ENCODE measurements at regions not wholly inside any gene's neighbourhood (a gene's known extent, or its start where the extent isn't known, plus 50 kb on each side); places are given as distances from the start of the nearest gene placed in this dataset.

DNA sequence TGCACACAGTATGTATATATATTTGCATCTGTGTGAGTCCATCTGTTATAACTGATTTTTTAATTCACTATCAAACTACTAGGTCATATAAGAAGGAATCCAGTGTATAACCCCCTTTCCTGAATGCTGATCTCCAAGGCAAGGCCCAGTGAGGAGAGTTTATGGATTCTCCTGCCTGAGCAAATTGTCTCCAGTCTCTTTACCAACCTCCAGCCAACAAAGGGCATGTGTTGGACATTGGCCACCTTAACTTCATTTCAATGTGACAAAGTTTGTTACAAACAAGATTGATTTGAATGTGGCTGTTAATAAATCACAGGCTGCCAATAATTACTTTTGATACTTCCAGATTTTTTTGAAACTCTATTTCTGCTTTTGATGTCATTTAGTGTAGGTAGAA, 191.6 kb downstream of the HAO1 start:
- intact Hi-C loops (cut with micrococcal nuclease), result no loop called here
- DNase-seq (no peak), ATAC-seq (ENCODE audit: low read depth) (no peak)
- Histone ChIP-seq H3K4me1 (ENCODE audit: control insufficient read depth in 2 of 2, insufficient read depth in 2 of 2, low read length in 2 of 2) (no peaks in the 10 kb centered on the region), H3K36me3 (replicated peaks in 1 of 2; ENCODE audit: control extremely low read depth in 1 of 2, control insufficient read depth in 1 of 2, extremely low read depth in 1 of 2, insufficient read depth in 2 of 2, low read length in 1 of 2) (no peaks in the 10 kb centered on the region), H3K27ac (ENCODE audit: low read length in 2 of 2) (no peak overlapping the region), H4K20me1 (ENCODE audit: control insufficient read depth, insufficient read depth, low read length, poor library complexity, severe bottlenecking) (no peaks in the 10 kb centered on the region), H2AFZ (ENCODE audit: insufficient read depth, low read depth, low read length, poor library complexity, severe bottlenecking) (no peak overlapping the region), H3K9ac (ENCODE audit: low read length) (no peak overlapping the region), H3K27me3 (replicated peaks in 1 of 4; ENCODE audit: control extremely low read depth in 1 of 4, control insufficient read depth in 3 of 4, insufficient read depth in 4 of 4, low read length in 3 of 4) (no peaks in the 10 kb centered on the region), H3K9me3 (ENCODE audit: control extremely low read depth in 1 of 3, control insufficient read depth in 2 of 3, insufficient read depth in 1 of 3, low read length in 2 of 3) (no peaks in the 10 kb centered on the region), H3K4me2 (replicated peaks; ENCODE audit: low read depth, low read length, poor library complexity, severe bottlenecking) (no peak overlapping the region), H3K79me2 (ENCODE audit: control insufficient read depth, insufficient read depth, low read length) (no peaks in the 10 kb centered on the region), H3K4me3 (ENCODE audit: control extremely low read depth in 1 of 5, extremely low read depth in 1 of 5, insufficient read depth in 1 of 5, low read depth in 2 of 5, low read length in 4 of 5) (no peak overlapping the region)
- no peaks in the 10 kb centered on the region for H3K27me3 Mint-ChIP-seq
- peaks cover 3% of the 10 kb centered on the region for H3K9me3 Mint-ChIP-seq (ENCODE audit: insufficient read depth)
- H3K27ac Mint-ChIP-seq, result no peak overlapping the region
- ChIA-PET CTCF (no interaction called here), POLR2A (no interaction called here)
- no peak overlapping the region for H3K4me3 Mint-ChIP-seq
- no peaks in the 10 kb centered on the region for H3K4me1 Mint-ChIP-seq
- TF ChIP-seq, protein P1, sequence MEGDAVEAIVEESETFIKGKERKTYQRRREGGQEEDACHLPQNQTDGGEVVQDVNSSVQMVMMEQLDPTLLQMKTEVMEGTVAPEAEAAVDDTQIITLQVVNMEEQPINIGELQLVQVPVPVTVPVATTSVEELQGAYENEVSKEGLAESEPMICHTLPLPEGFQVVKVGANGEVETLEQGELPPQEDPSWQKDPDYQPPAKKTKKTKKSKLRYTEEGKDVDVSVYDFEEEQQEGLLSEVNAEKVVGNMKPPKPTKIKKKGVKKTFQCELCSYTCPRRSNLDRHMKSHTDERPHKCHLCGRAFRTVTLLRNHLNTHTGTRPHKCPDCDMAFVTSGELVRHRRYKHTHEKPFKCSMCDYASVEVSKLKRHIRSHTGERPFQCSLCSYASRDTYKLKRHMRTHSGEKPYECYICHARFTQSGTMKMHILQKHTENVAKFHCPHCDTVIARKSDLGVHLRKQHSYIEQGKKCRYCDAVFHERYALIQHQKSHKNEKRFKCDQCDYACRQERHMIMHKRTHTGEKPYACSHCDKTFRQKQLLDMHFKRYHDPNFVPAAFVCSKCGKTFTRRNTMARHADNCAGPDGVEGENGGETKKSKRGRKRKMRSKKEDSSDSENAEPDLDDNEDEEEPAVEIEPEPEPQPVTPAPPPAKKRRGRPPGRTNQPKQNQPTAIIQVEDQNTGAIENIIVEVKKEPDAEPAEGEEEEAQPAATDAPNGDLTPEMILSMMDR (IDR thresholded peaks at IDR 0.05), result no peak

DNA sequence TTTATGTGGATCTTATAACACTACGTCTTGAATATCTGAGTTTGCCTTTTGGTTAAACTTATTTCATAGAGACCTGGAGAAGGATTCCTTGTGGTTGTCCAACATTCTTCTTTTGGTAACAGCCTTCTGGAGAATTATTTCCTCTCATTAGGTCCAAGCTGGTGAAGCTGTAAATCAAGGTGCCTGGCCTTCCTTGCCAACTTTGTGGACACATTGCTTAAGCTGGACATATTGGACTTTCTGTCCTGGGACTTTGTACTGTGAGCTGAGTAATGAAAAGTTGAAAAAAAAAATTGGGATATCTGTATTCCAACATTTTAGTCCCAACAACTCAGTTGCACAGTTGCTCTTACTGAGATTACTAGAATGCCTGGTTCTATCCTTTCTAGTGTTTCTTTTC, 186.2 kb downstream of the HAO1 start:
- Mint-ChIP-seq H3K27me3 (no peaks in the 10 kb centered on the region), H3K4me1 (no peaks in the 10 kb centered on the region), H3K4me3 (no peak overlapping the region), H3K9me3 (ENCODE audit: insufficient read depth) (no peaks in the 10 kb centered on the region), H3K27ac (no peak overlapping the region)
- DNase-seq (no peak), ATAC-seq (ENCODE audit: low read depth) (no peak)
- no peaks in the 10 kb centered on the region for H3K79me2 ChIP-seq (ENCODE audit: control insufficient read depth, insufficient read depth, low read length)
- CTCF ChIA-PET, result no interaction called here
- no peak overlapping the region for H3K27ac ChIP-seq (ENCODE audit: low read length in 2 of 2)
- H3K9ac ChIP-seq (ENCODE audit: low read length), result no peak overlapping the region
- POLR2A ChIA-PET, result no interaction called here
- H3K4me3 ChIP-seq (ENCODE audit: control extremely low read depth in 1 of 5, extremely low read depth in 1 of 5, insufficient read depth in 1 of 5, low read depth in 2 of 5, low read length in 4 of 5), result no peak overlapping the region
- H2AFZ ChIP-seq (ENCODE audit: insufficient read depth, low read depth, low read length, poor library complexity, severe bottlenecking), result no peak overlapping the region
- no CpG with 5 or more reads among the region's 1 CpG for WGBS (ENCODE audit: insufficient coverage)
- H3K4me2 ChIP-seq (replicated peaks; ENCODE audit: low read depth, low read length, poor library complexity, severe bottlenecking), result no peak overlapping the region
- no peaks in the 10 kb centered on the region for H3K36me3 ChIP-seq (replicated peaks in 1 of 2; ENCODE audit: control extremely low read depth in 1 of 2, control insufficient read depth in 1 of 2, extremely low read depth in 1 of 2, insufficient read depth in 2 of 2, low read length in 1 of 2)
- intact Hi-C loops (cut with micrococcal nuclease), result no loop called here
- H3K9me3 ChIP-seq (ENCODE audit: control extremely low read depth in 1 of 3, control insufficient read depth in 2 of 3, insufficient read depth in 1 of 3, low read length in 2 of 3), result no peaks in the 10 kb centered on the region
- TF ChIP-seq, protein P1 (IDR thresholded peaks at IDR 0.05), result no peak
- TF ChIP-seq EZH2 (IDR thresholded peaks at IDR 0.05; ENCODE audit: borderline replicate concordance, insufficient read depth, low read depth, low read length, poor library complexity, severe bottlenecking), result no peak
- no peaks in the 10 kb centered on the region for H3K4me1 ChIP-seq (ENCODE audit: control insufficient read depth in 2 of 2, insufficient read depth in 2 of 2, low read length in 2 of 2)
- H3K27me3 ChIP-seq (replicated peaks in 1 of 4; ENCODE audit: control extremely low read depth in 1 of 4, control insufficient read depth in 3 of 4, insufficient read depth in 4 of 4, low read length in 3 of 4), result no peaks in the 10 kb centered on the region
- no peaks in the 10 kb centered on the region for H4K20me1 ChIP-seq (ENCODE audit: control insufficient read depth, insufficient read depth, low read length, poor library complexity, severe bottlenecking)

All from B cell (primary cell).